OCI-LY3 (cell line): ENCODE measurements at regions not wholly inside any gene's neighbourhood (a gene's known extent, or its start where the extent isn't known, plus 50 kb on each side); places are given as distances from the start of the nearest gene placed in this dataset.

Experiments
- CTCF ChIP-seq: fragments of 200-600, 300-600 bp; sonication (generic); IDR thresholded peaks from 2 replicates; pipeline ENCODE4 v1.5.1; 2014; ENCODE audit warnings: antibody characterized with exemption, low read length, low read depth
- EZH2phosphoT487 ChIP-seq: fragments of 200-600 bp; shearing (Covaris generic); IDR thresholded peaks from 2 replicates; pipeline ENCODE4 v1.6.1; 2018; ENCODE audit warnings: antibody characterized with exemption, mixed run types, low read depth

GRCh38 chr3:72380711-72381493 lies 467.3 kb downstream of the SHQ1 start:
- TF ChIP-seq CTCF (no peak), EZH2phosphoT487 (no peak)
